Neuronal stem cell (in vitro differentiated cells): ENCODE measurements at regions not wholly inside any gene's neighbourhood (a gene's known extent, or its start where the extent isn't known, plus 50 kb on each side); places are given as distances from the start of the nearest gene placed in this dataset.

Experiments
- DNase-seq: peaks from one replicate; pipeline ENCODE4 v3.0.0-alpha.2; 2013; ENCODE audit warnings: low spot score
- H2AFZ ChIP-seq: one replicate; pipeline ENCODE4 v1.6.1; 2013; ENCODE audit warnings: mild to moderate bottlenecking, low read length, inconsistent platforms
- H2AK5ac ChIP-seq: 2 replicates; pipeline ENCODE4 v1.6.1; 2013; ENCODE audit warnings: low read depth, mild to moderate bottlenecking, inconsistent platforms, low read length, moderate library complexity, mixed read lengths
- H2BK120ac ChIP-seq: 2 replicates; pipeline ENCODE4 v1.6.1; 2013; ENCODE audit warnings: low read depth, mild to moderate bottlenecking, inconsistent platforms, low read length, moderate library complexity, mixed read lengths
- H2BK12ac ChIP-seq: one replicate; pipeline ENCODE4 v1.6.1; 2013; ENCODE audit warnings: low read length, inconsistent platforms
- H2BK15ac ChIP-seq: 2 replicates; pipeline ENCODE4 v1.6.1; 2013; ENCODE audit warnings: mild to moderate bottlenecking, low read length, inconsistent platforms, mixed read lengths
- H2BK5ac ChIP-seq: one replicate; pipeline ENCODE4 v1.6.1; 2013; ENCODE audit warnings: inconsistent platforms, mild to moderate bottlenecking, low read length, moderate library complexity
- H3K14ac ChIP-seq: one replicate; pipeline ENCODE4 v1.6.1; 2013; ENCODE audit warnings: low read length, inconsistent platforms
- H3K18ac ChIP-seq: 2 replicates; pipeline ENCODE4 v1.6.1; 2013; ENCODE audit warnings: low read length, inconsistent platforms
- H3K23ac ChIP-seq: 2 replicates; pipeline ENCODE4 v1.6.1; 2013; ENCODE audit warnings: low read depth, mild to moderate bottlenecking, mixed read lengths, low read length, inconsistent platforms; ENCODE audit not compliant: poor library complexity
- H3K27ac ChIP-seq: replicated peaks from 3 replicates; pipeline ENCODE4 v1.5.1; 2013; ENCODE audit warnings: low read length, inconsistent platforms
- H3K27me3 ChIP-seq, 3 experiments: 2 replicates each; pipeline ENCODE4 v1.6.1; 2013; ENCODE audit warnings: low read length in 3 of 3, mild to moderate bottlenecking in 2 of 3, inconsistent platforms in 1 of 3, low read depth in 1 of 3, mixed read lengths in 1 of 3, moderate library complexity in 1 of 3; ENCODE audit not compliant: control insufficient read depth in 3 of 3, insufficient read depth in 3 of 3
- H3K36me3 ChIP-seq, 2 donors: replicated peaks in 1 of 2; 2 replicates each; pipeline ENCODE4 v1.6.1; 2013; ENCODE audit warnings: low read length in 2 of 2; ENCODE audit not compliant: control insufficient read depth in 2 of 2, insufficient read depth in 2 of 2
- H3K4ac ChIP-seq: 2 replicates; pipeline ENCODE4 v1.6.1; 2013; ENCODE audit warnings: inconsistent platforms, mild to moderate bottlenecking, low read length, moderate library complexity
- H3K4me1 ChIP-seq, 2 donors: 1 replicate in 1 of 2; 2 replicates in 1 of 2; pipeline ENCODE4 v1.6.1; 2013; ENCODE audit warnings: low read length in 2 of 2, low read depth in 1 of 2; ENCODE audit not compliant: control insufficient read depth in 2 of 2, insufficient read depth in 1 of 2
- H3K4me2 ChIP-seq: one replicate; pipeline ENCODE4 v1.6.1; 2013; ENCODE audit warnings: mild to moderate bottlenecking, low read length, inconsistent platforms; ENCODE audit not compliant: insufficient read depth, poor library complexity, severe bottlenecking
- H3K4me3 ChIP-seq, 2 donors: 2 replicates each; pipeline ENCODE4 v1.5.1; 2013; ENCODE audit warnings: low read length in 2 of 2, mild to moderate bottlenecking in 2 of 2, inconsistent platforms in 1 of 2, moderate library complexity in 1 of 2
- H3K79me1 ChIP-seq: one replicate; pipeline ENCODE4 v1.6.1; 2013; ENCODE audit warnings: low read depth, mild to moderate bottlenecking, inconsistent platforms, low read length, moderate library complexity
- H3K9ac ChIP-seq: one replicate; pipeline ENCODE4 v1.6.1; 2013; ENCODE audit warnings: mild to moderate bottlenecking, low read depth, low read length, inconsistent platforms; ENCODE audit not compliant: poor library complexity
- H3K9me3 ChIP-seq, 2 donors: replicated peaks in 1 of 2; 2 replicates each; pipeline versions ENCODE3 to v1.6.1; 2013; ENCODE audit warnings: low read length in 2 of 2, mild to moderate bottlenecking in 2 of 2, inconsistent platforms in 1 of 2, low read depth in 1 of 2, mixed read lengths in 1 of 2, moderate library complexity in 1 of 2; ENCODE audit not compliant: control insufficient read depth in 2 of 2, insufficient read depth in 1 of 2
- H4K8ac ChIP-seq: one replicate; pipeline ENCODE4 v1.6.1; 2013; ENCODE audit warnings: low read depth, mild to moderate bottlenecking, inconsistent platforms, low read length, moderate library complexity
- H4K91ac ChIP-seq: one replicate; pipeline ENCODE4 v1.6.1; 2013; ENCODE audit warnings: low read length, low read depth, mild to moderate bottlenecking, inconsistent platforms; ENCODE audit not compliant: poor library complexity
- WGBS, 2 donors: extraction: QIAGEN DNeasy Blood & Tissue Kit; methylation state at CpG; one replicate each; pipeline ENCODE4 v1.1.7; 2013; ENCODE audit warnings: missing lambda C conversion rate in 2 of 2, mixed read lengths in 1 of 2; ENCODE audit not compliant: insufficient read length in 2 of 2, insufficient replicate concordance in 1 of 2; ENCODE audit errors: extremely low coverage in 2 of 2; 5-methylcytosine and 5-hydroxymethylcytosine counted together

DNA sequence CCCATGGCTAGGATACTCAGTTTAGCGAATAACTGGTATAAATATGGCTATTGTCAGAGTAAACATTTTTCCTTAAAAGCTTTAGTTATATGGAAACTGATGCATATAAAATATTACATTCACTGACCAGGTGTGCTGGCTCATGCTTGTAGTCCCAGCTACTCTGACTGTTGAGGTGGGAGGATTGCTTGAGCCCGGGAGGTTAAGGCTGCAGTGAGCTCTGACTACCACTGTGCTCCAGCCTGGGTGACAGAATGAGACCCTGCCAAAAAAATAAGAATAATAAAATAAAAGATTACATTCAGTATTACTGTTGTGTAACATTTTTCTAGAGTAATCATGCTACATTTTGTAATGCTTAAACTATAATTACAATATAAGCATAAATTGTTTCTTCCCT, 350.4 kb upstream of the FSIP2 start:
- no peaks in the 10 kb centered on the region for H3K9me3 ChIP-seq

GRCh38 chr2:185391543-185391942, 347.1 kb upstream of the FSIP2 start:
- Histone ChIP-seq H3K9me3 (no peaks in the 10 kb centered on the region), H2BK120ac (no peak overlapping the region), H2AFZ (no peak overlapping the region), H2AK5ac (no peak overlapping the region), H4K8ac (no peak overlapping the region), H3K4me1 (no peaks in the 10 kb centered on the region), H3K36me3 (no peaks in the 10 kb centered on the region), H3K27me3 (no peaks in the 10 kb centered on the region), H3K4me2 (no peak overlapping the region), H4K91ac (no peak overlapping the region), H3K18ac (no peak overlapping the region), H3K9ac (no peak overlapping the region), H3K27ac (no peak overlapping the region), H2BK12ac (no peak overlapping the region), H2BK5ac (no peak overlapping the region), H3K79me1 (no peaks in the 10 kb centered on the region), H2BK15ac (no peak overlapping the region), H3K23ac (no peak overlapping the region), H3K4ac (no peak overlapping the region), H3K4me3 (no peak overlapping the region), H3K14ac (no peak overlapping the region)
- DNase-seq: no peak

More for the DNA sequence above, 350.4 kb upstream of the FSIP2 start:
- Histone ChIP-seq H2AK5ac (no peak overlapping the region), H2BK12ac (no peak overlapping the region), H3K4ac (no peak overlapping the region), H2AFZ (no peak overlapping the region), H2BK120ac (no peak overlapping the region), H3K27me3 (no peaks in the 10 kb centered on the region), H3K27ac (no peak overlapping the region), H2BK5ac (no peak overlapping the region), H3K9ac (no peak overlapping the region), H3K18ac (no peak overlapping the region), H3K79me1 (no peaks in the 10 kb centered on the region), H2BK15ac (no peak overlapping the region), H4K8ac (no peak overlapping the region), H3K23ac (no peak overlapping the region), H3K4me3 (no peak overlapping the region), H4K91ac (no peak overlapping the region), H3K4me1 (no peaks in the 10 kb centered on the region), H3K4me2 (no peak overlapping the region), H3K36me3 (no peaks in the 10 kb centered on the region), H3K14ac (no peak overlapping the region)
- no peak for DNase-seq
- WGBS, 2 donors: no CpG with 5 or more reads among the region's 2 CpGs

- Histone ChIP-seq H3K4me1 (no peaks in the 10 kb centered on the region), H3K18ac (no peak overlapping the region), H3K23ac (no peak overlapping the region), H4K8ac (no peak overlapping the region), H3K4ac (no peak overlapping the region), H2BK120ac (no peak overlapping the region), H3K9me3 (no peaks in the 10 kb centered on the region), H4K91ac (no peak overlapping the region), H3K4me3 (no peak overlapping the region), H3K9ac (no peak overlapping the region), H3K27me3 (no peaks in the 10 kb centered on the region), H2BK12ac (no peak overlapping the region), H2BK5ac (no peak overlapping the region), H2AK5ac (no peak overlapping the region), H2BK15ac (no peak overlapping the region), H2AFZ (no peak overlapping the region), H3K27ac (no peak overlapping the region), H3K4me2 (no peak overlapping the region), H3K36me3 (no peaks in the 10 kb centered on the region), H3K14ac (no peak overlapping the region), H3K79me1 (no peaks in the 10 kb centered on the region)
- DNase-seq: no peak
- WGBS, 2 donors: no CpG with 5 or more reads among the region's 5 CpGs
Observed at GRCh38 chr2:185393091-185393490, 345.5 kb upstream of the FSIP2 start.

- Histone ChIP-seq H3K27ac (no peak overlapping the region), H2AK5ac (no peak overlapping the region), H3K27me3 (no peaks in the 10 kb centered on the region), H2BK120ac (no peak overlapping the region), H3K4ac (no peak overlapping the region), H3K18ac (no peak overlapping the region), H4K8ac (no peak overlapping the region), H3K23ac (no peak overlapping the region), H2BK12ac (no peak overlapping the region), H3K4me3 (no peak overlapping the region), H2AFZ (no peak overlapping the region), H3K79me1 (no peaks in the 10 kb centered on the region), H3K4me2 (no peak overlapping the region), H3K4me1 (no peaks in the 10 kb centered on the region), H2BK5ac (no peak overlapping the region), H3K9me3 (no peaks in the 10 kb centered on the region), H2BK15ac (no peak overlapping the region), H4K91ac (no peak overlapping the region), H3K36me3 (no peaks in the 10 kb centered on the region), H3K9ac (no peak overlapping the region), H3K14ac (no peak overlapping the region)
- no CpG with 5 or more reads among the region's 1 CpG for WGBS, 2 donors
- DNase-seq: no peak
Observed at GRCh38 chr2:185402474-185402873, 336.1 kb upstream of the FSIP2 start.
